GM21576 (cell line): ENCODE measurements at regions not wholly inside any gene's neighbourhood (a gene's known extent, or its start where the extent isn't known, plus 50 kb on each side); places are given as distances from the start of the nearest gene placed in this dataset.

Source experiments
- ATAC-seq: cut with Tn5 transposase; IDR thresholded peaks from one replicate; pipeline ENCODE4 v1.9.1; 2021; ENCODE audit warnings: mild to moderate bottlenecking, moderate library complexity; ENCODE audit not compliant: unreplicated experiment

- no peak for ATAC-seq
Measured at GRCh38 chr18:73274812-73275621, 407.2 kb upstream of the NETO1 start.

GRCh38 chr18:73270920-73271634 lies 403.3 kb upstream of the NETO1 start:
- no peak for ATAC-seq

- no peak for ATAC-seq
Measured at GRCh38 chr18:73264562-73264921, 396.8 kb upstream of the NETO1 start.

- ATAC-seq, result no peak
Measured at GRCh38 chr18:73261923-73262322, 394.1 kb upstream of the NETO1 start.

- ATAC-seq, result no peak
Measured at GRCh38 chr18:73261243-73261642, 393.5 kb upstream of the NETO1 start.

GRCh38 chr18:73258375-73259087 lies 390.7 kb upstream of the NETO1 start:
- no peak for ATAC-seq

GRCh38 chr18:73254564-73254963 lies 386.8 kb upstream of the NETO1 start:
- no peak for ATAC-seq

- no peak for ATAC-seq
Measured at GRCh38 chr18:73249030-73249429, 381.2 kb upstream of the NETO1 start.

GRCh38 chr18:73246763-73247162 lies 379.0 kb upstream of the NETO1 start:
- ATAC-seq, result no peak

GRCh38 chr18:73245345-73245744 lies 377.6 kb upstream of the NETO1 start:
- ATAC-seq, result no peak

- no peak for ATAC-seq
Measured at GRCh38 chr18:73244401-73244800, 376.6 kb upstream of the NETO1 start.

GRCh38 chr18:73240899-73241298 lies 373.1 kb upstream of the NETO1 start:
- ATAC-seq, result no peak

- ATAC-seq, result no peak
Measured at GRCh38 chr18:73235921-73236320, 368.1 kb upstream of the NETO1 start.

- ATAC-seq, result peak; percentile 95
Measured at GRCh38 chr18:73235491-73235890, 367.7 kb upstream of the NETO1 start.

- peak; percentile 78 for ATAC-seq
Measured at GRCh38 chr18:73232933-73233332, 365.1 kb upstream of the NETO1 start.

- no peak for ATAC-seq
Measured at GRCh38 chr18:73220663-73221062, 352.9 kb upstream of the NETO1 start.

GRCh38 chr18:73218293-73218692 lies 350.5 kb upstream of the NETO1 start:
- no peak for ATAC-seq

GRCh38 chr18:73214970-73215369 lies 347.2 kb upstream of the NETO1 start:
- no peak for ATAC-seq

- no peak for ATAC-seq
Measured at GRCh38 chr18:73212442-73212841, 344.7 kb upstream of the NETO1 start.

GRCh38 chr18:73201940-73202339 lies 334.2 kb upstream of the NETO1 start:
- ATAC-seq, result no peak

GRCh38 chr18:73199151-73199550 lies 331.4 kb upstream of the NETO1 start:
- no peak for ATAC-seq

GRCh38 chr18:73189718-73190117 lies 321.9 kb upstream of the NETO1 start:
- ATAC-seq, result no peak
